ENCODE measurements at regions not wholly inside any gene's neighbourhood (a gene's known extent, or its start where the extent isn't known, plus 50 kb on each side); places are given as distances from the start of the nearest gene placed in this dataset.

GRCh38 chr9:1129382-1129781 is 79.2 kb downstream of the DMRT2 start:
- Mint-ChIP-seq H3K4me3 (no peak overlapping the region), H3K27ac (no peak overlapping the region), H3K9me3 (peaks cover 7% of the 10 kb centered on the region), H3K4me1 (ENCODE audit: low read depth) (no peaks in the 10 kb centered on the region), H3K36me3 (ENCODE audit: low read depth) (no peaks in the 10 kb centered on the region), H3K27me3 (ENCODE audit: insufficient read depth) (peaks cover 2% of the 10 kb centered on the region; the same call in 1 of the 2 replicates)
- TF ChIP-seq CTCF (IDR thresholded peaks at IDR 0.05), result no peak
- DNase-seq, result no peak

- Mint-ChIP-seq H3K4me1 (ENCODE audit: low read depth) (no peaks in the 10 kb centered on the region), H3K4me3 (no peak overlapping the region), H3K36me3 (ENCODE audit: low read depth) (no peaks in the 10 kb centered on the region), H3K27ac (no peak overlapping the region), H3K9me3 (peaks cover 29% of the 10 kb centered on the region), H3K27me3 (ENCODE audit: insufficient read depth) (no peaks in the 10 kb centered on the region)
- DNase-seq, result no peak
- TF ChIP-seq CTCF (IDR thresholded peaks at IDR 0.05), result no peak
These were observed 89.9 kb downstream of the DMRT2 start for GRCh38 chr9:1140057-1140456.

DNA sequence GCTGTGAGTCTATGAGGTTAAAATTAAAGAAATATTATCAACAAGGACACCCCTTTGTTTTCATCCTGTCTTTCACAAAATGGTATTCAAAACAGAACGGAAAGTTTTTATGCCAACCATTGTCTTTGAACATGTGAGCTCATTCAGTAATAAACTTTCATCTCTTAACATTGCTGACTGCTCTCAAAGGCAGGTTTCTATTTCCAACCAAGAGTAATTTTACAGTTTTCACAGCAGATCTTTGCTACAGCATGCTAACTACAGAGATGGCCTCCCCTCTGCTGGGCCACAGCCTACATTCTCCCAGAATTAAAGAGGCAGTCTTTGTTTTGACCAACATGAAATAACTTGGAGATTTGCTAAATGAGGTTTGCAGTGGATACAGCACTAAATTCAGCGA is 101.5 kb downstream of the DMRT2 start:
- no peaks in the 10 kb centered on the region for H3K36me3 Mint-ChIP-seq (ENCODE audit: low read depth)
- H3K27ac Mint-ChIP-seq, result no peak overlapping the region
- no peak overlapping the region for H3K4me3 Mint-ChIP-seq
- peaks cover 7% of the 10 kb centered on the region; the same call in 1 of the 2 replicates for H3K9me3 Mint-ChIP-seq
- peaks cover 3% of the 10 kb centered on the region; the same call in 1 of the 2 replicates for H3K27me3 Mint-ChIP-seq (ENCODE audit: insufficient read depth)
- TF ChIP-seq CTCF (IDR thresholded peaks at IDR 0.05), result no peak
- H3K4me1 Mint-ChIP-seq (ENCODE audit: low read depth), result no peaks in the 10 kb centered on the region
- no peak for DNase-seq

DNA sequence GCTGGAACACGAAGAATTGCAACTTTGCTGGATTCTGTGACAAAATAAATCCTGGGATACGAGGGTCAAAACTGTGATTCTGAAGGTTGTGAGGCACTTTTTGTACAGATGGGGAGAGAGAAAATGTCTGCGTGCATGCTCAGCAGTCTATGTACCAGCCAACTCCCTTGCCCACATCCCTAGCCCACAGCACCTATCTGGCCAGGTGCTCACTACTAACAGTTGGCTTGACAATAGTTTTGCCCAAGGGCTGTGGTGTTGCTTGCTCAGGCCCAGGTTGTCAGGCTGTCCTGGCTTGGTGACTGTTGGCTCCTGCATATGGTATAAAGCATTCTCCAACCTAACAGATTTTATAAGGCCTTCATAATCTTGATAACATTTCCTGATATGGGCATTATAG is 102.0 kb downstream of the DMRT2 start:
- peaks cover 2% of the 10 kb centered on the region; the same call in 1 of the 2 replicates for H3K27me3 Mint-ChIP-seq (ENCODE audit: insufficient read depth)
- no peak overlapping the region for H3K27ac Mint-ChIP-seq
- H3K9me3 Mint-ChIP-seq, result peaks cover 4% of the 10 kb centered on the region; the same call in 1 of the 2 replicates
- no peaks in the 10 kb centered on the region for H3K36me3 Mint-ChIP-seq (ENCODE audit: low read depth)
- no peak overlapping the region for H3K4me3 Mint-ChIP-seq
- no peaks in the 10 kb centered on the region for H3K4me1 Mint-ChIP-seq (ENCODE audit: low read depth)
- no peak for DNase-seq
- no peak for TF ChIP-seq CTCF (IDR thresholded peaks at IDR 0.05)

- H3K4me1 Mint-ChIP-seq (ENCODE audit: low read depth), result no peaks in the 10 kb centered on the region
- no peak for TF ChIP-seq CTCF (IDR thresholded peaks at IDR 0.05)
- no peaks in the 10 kb centered on the region for H3K27me3 Mint-ChIP-seq (ENCODE audit: insufficient read depth)
- H3K27ac Mint-ChIP-seq, result no peak overlapping the region
- no peaks in the 10 kb centered on the region for H3K36me3 Mint-ChIP-seq (ENCODE audit: low read depth)
- H3K4me3 Mint-ChIP-seq, result no peak overlapping the region
- H3K9me3 Mint-ChIP-seq, result no peaks in the 10 kb centered on the region
- no peak for DNase-seq
These were observed 104.6 kb downstream of the DMRT2 start for GRCh38 chr9:1154739-1155138.

DNA sequence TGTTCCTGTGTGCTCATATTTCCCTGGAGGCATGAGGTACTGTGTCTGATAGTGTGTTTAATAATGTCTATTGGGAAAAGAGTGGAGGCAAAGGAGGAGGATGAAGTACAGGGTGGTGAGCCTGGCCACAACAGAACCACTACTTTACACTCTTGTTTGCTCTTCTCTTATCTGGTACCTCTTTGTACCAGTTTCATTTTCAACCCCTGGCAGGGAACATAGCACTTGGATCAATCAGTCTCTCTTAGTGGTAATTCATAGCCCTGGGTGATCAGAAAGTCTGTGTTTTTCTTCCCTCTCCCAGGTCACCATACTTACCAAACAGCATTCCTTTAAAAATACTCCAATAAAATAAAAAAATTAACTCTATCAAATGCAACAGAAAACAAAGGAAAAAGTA is 105.4 kb downstream of the DMRT2 start:
- DNase-seq, result no peak
- Mint-ChIP-seq H3K36me3 (ENCODE audit: low read depth) (no peaks in the 10 kb centered on the region), H3K9me3 (no peaks in the 10 kb centered on the region), H3K27ac (no peak overlapping the region), H3K4me1 (ENCODE audit: low read depth) (no peaks in the 10 kb centered on the region), H3K27me3 (ENCODE audit: insufficient read depth) (no peaks in the 10 kb centered on the region), H3K4me3 (no peak overlapping the region)
- no peak for TF ChIP-seq CTCF (IDR thresholded peaks at IDR 0.05)
